H1 (cell line): ENCODE measurements at regions not wholly inside any gene's neighbourhood (a gene's known extent, or its start where the extent isn't known, plus 50 kb on each side); places are given as distances from the start of the nearest gene placed in this dataset.

Source experiments
- CTCF ChIA-PET: fragments of 300-600 bp; sonication (Branson Sonifier 250); formaldehyde crosslinking; loops from one replicate; lab custom pipeline; 2021; ENCODE audit not compliant: partially characterized antibody; lab: Charles Lee
- POLR2A ChIA-PET: fragments of 300-600 bp; sonication (Branson Sonifier 250); formaldehyde crosslinking; loops from one replicate; lab custom pipeline; 2021; ENCODE audit warnings: inconsistent platforms; ENCODE audit not compliant: partially characterized antibody; lab: Charles Lee
- DNase-seq, 2 experiments: peaks; one replicate each; pipeline versions ENCODE4 v3.0.0 to v3.0.0-alpha.2; 2010 to 2022; ENCODE audit warnings: low spot score in 2 of 2, low read depth in 1 of 2, mixed read lengths in 1 of 2
- FAIRE-seq: peaks from 2 replicates; lab custom pipeline; 2011; peaks lifted over from hg19 to GRCh38; lab: Jason Lieb, UNC
- H2AFZ ChIP-seq: 2 replicates; pipeline ENCODE4 v1.8.1; 2012; ENCODE audit warnings: low read length, inconsistent platforms
- H2AK5ac ChIP-seq: 2 replicates; pipeline ENCODE4 v1.6.1; 2013; ENCODE audit warnings: low read depth, low read length
- H2BK120ac ChIP-seq: replicated peaks from 2 replicates; pipeline ENCODE3; 2013; ENCODE audit warnings: low read depth, low read length, inconsistent platforms
- H2BK12ac ChIP-seq: 2 replicates; pipeline ENCODE4 v1.6.1; 2013; ENCODE audit warnings: low read depth, low read length
- H2BK15ac ChIP-seq: 2 replicates; pipeline ENCODE4 v1.6.1; 2013; ENCODE audit warnings: low read length
- H2BK20ac ChIP-seq: 2 replicates; pipeline ENCODE4 v1.6.1; 2013; ENCODE audit warnings: low read length
- H2BK5ac ChIP-seq: 2 replicates; pipeline ENCODE4 v1.6.1; 2013; ENCODE audit warnings: low read depth, low read length
- H3K14ac ChIP-seq: 2 replicates; pipeline ENCODE4 v1.6.1; 2013; ENCODE audit warnings: inconsistent platforms; ENCODE audit not compliant: insufficient read length
- H3K18ac ChIP-seq: 2 replicates; pipeline ENCODE4 v1.6.1; 2013; ENCODE audit warnings: low read length; ENCODE audit errors: extremely low read depth
- H3K23ac ChIP-seq: 2 replicates; pipeline ENCODE4 v1.6.1; 2013; ENCODE audit warnings: inconsistent platforms; ENCODE audit not compliant: insufficient read length
- H3K23me2 ChIP-seq: 2 replicates; pipeline ENCODE4 v1.6.1; 2013; ENCODE audit warnings: low read depth, low read length
- H3K27ac ChIP-seq: 2 replicates; pipeline ENCODE4 v1.6.1; 2011; ENCODE audit warnings: low read depth, low read length, inconsistent platforms
- H3K27me3 ChIP-seq, 4 experiments: replicated peaks in 1 of 4; 1 replicate in 1 of 4; 2 replicates in 3 of 4; pipeline versions ENCODE4 v1.6.1 to v1.8.1; 2011 to 2013; ENCODE audit warnings: low read length in 3 of 4, mild to moderate bottlenecking in 3 of 4, inconsistent platforms in 2 of 4, mixed read lengths in 2 of 4, moderate library complexity in 1 of 4; ENCODE audit not compliant: control insufficient read depth in 3 of 4, insufficient read depth in 3 of 4; ENCODE audit errors: extremely low read depth in 1 of 4
- H3K36me3 ChIP-seq, 4 experiments: 2 replicates each; pipeline versions ENCODE4 v1.6.1 to v1.8.1; 2011 to 2013; ENCODE audit warnings: mild to moderate bottlenecking in 4 of 4, low read length in 3 of 4, moderate library complexity in 2 of 4, control low read depth in 1 of 4, inconsistent platforms in 1 of 4; ENCODE audit not compliant: insufficient read depth in 4 of 4, control insufficient read depth in 2 of 4
- H3K4ac ChIP-seq: replicated peaks from 2 replicates; pipeline ENCODE3; 2013; ENCODE audit warnings: low read length, low read depth, mixed read lengths, inconsistent platforms; ENCODE audit not compliant: insufficient read length
- H3K4me1 ChIP-seq, 4 experiments: replicated peaks in 1 of 4; 1 replicate in 1 of 4; 2 replicates in 3 of 4; pipeline versions ENCODE4 v1.6.1 to v1.8.1; 2011 to 2013; ENCODE audit warnings: low read length in 3 of 4, inconsistent platforms in 2 of 4, mixed read lengths in 1 of 4; ENCODE audit not compliant: insufficient read depth in 4 of 4, control insufficient read depth in 3 of 4
- H3K4me2 ChIP-seq, 2 experiments: 2 replicates each; pipeline versions ENCODE4 v1.6.1 to v1.8.1; 2011 to 2013; ENCODE audit warnings: low read depth in 2 of 2, low read length in 2 of 2, control low read depth in 1 of 2, inconsistent platforms in 1 of 2, mild to moderate bottlenecking in 1 of 2; ENCODE audit not compliant: insufficient read depth in 1 of 2
- H3K4me3 ChIP-seq, 4 experiments: fragments of 200-600, 300-600 bp in 1 of 4; sonication (generic), shearing (Covaris generic), sonication (Bioruptor Twin) in 1 of 4; 2 replicates each; pipeline versions ENCODE4 v1.5.1 to v1.8.1; 2011 to 2016; ENCODE audit warnings: low read length in 4 of 4, low read depth in 3 of 4, control low read depth in 2 of 4, inconsistent platforms in 2 of 4, mild to moderate bottlenecking in 2 of 4, mixed read lengths in 1 of 4, moderate library complexity in 1 of 4; ENCODE audit not compliant: insufficient read depth in 2 of 4; ENCODE audit errors: extremely low read depth in 1 of 4
- H3K56ac ChIP-seq: replicated peaks from 2 replicates; pipeline ENCODE3; 2013; ENCODE audit warnings: low read depth, mild to moderate bottlenecking, mixed read lengths, low read length, inconsistent platforms; ENCODE audit not compliant: insufficient read length
- H3K79me1 ChIP-seq: 2 replicates; pipeline ENCODE4 v1.6.1; 2013; ENCODE audit warnings: low read depth, low read length, control low read depth
- H3K79me2 ChIP-seq, 2 experiments: 2 replicates each; pipeline versions ENCODE4 v1.6.1 to v1.8.1; 2012 to 2013; ENCODE audit warnings: low read length in 2 of 2, mild to moderate bottlenecking in 2 of 2, inconsistent platforms in 1 of 2; ENCODE audit not compliant: insufficient read depth in 2 of 2, control insufficient read depth in 1 of 2
- H3K9ac ChIP-seq, 4 experiments: replicated peaks in 1 of 4; 1 replicate in 1 of 4; 2 replicates in 3 of 4; pipeline versions ENCODE4 v1.6.1 to v1.8.1; 2011 to 2013; ENCODE audit warnings: low read depth in 3 of 4, low read length in 3 of 4, control low read depth in 2 of 4, mild to moderate bottlenecking in 2 of 4, moderate library complexity in 2 of 4, inconsistent platforms in 1 of 4; ENCODE audit errors: extremely low read depth in 1 of 4
- H3K9me3 ChIP-seq, 2 experiments: 2 replicates each; pipeline versions ENCODE4 v1.6.1 to v1.8.1; 2012 to 2013; ENCODE audit warnings: mild to moderate bottlenecking in 2 of 2, moderate library complexity in 2 of 2, control low read depth in 1 of 2, inconsistent platforms in 1 of 2, low read depth in 1 of 2, low read length in 1 of 2, mixed read lengths in 1 of 2; ENCODE audit not compliant: insufficient read depth in 2 of 2
- H4K20me1 ChIP-seq, 2 experiments: replicated peaks in 1 of 2; 2 replicates each; pipeline versions ENCODE3 to v1.8.1; 2011 to 2013; ENCODE audit warnings: inconsistent platforms in 2 of 2, low read length in 2 of 2, mild to moderate bottlenecking in 1 of 2; ENCODE audit not compliant: insufficient read depth in 2 of 2, control insufficient read depth in 1 of 2
- H4K5ac ChIP-seq: 2 replicates; pipeline ENCODE4 v1.6.1; 2013; ENCODE audit warnings: low read length, low read depth, mixed read lengths, inconsistent platforms; ENCODE audit not compliant: insufficient read length
- H4K8ac ChIP-seq: 2 replicates; pipeline ENCODE4 v1.8.0; 2013; ENCODE audit warnings: mild to moderate bottlenecking, moderate library complexity, low read length, inconsistent platforms; ENCODE audit not compliant: insufficient read depth; ENCODE audit errors: extremely low read depth
- H4K91ac ChIP-seq: replicated peaks from 2 replicates; pipeline ENCODE3; 2013; ENCODE audit warnings: low read length, mixed read lengths, inconsistent platforms; ENCODE audit not compliant: insufficient read length
- EGR1 ChIP-seq: IDR thresholded peaks from 2 replicates; pipeline ENCODE4 v1.6.1; 2011; ENCODE audit warnings: low read depth, low read length, borderline replicate concordance
- MAFK ChIP-seq: IDR thresholded peaks from 2 replicates; pipeline ENCODE4 v1.6.1; 2012; ENCODE audit warnings: low read depth, mild to moderate bottlenecking, improper control_type of control experiment, low read length
- POLR2AphosphoS5 ChIP-seq: IDR thresholded peaks from 2 replicates; pipeline ENCODE4 v1.6.1; 2011; ENCODE audit warnings: low read depth, low read length
- POU5F1 ChIP-seq: IDR thresholded peaks from 2 replicates; pipeline ENCODE4 v1.6.1; 2011; ENCODE audit warnings: low read depth, mild to moderate bottlenecking, low read length, moderate library complexity
- RBBP5 ChIP-seq: IDR thresholded peaks from 2 replicates; pipeline ENCODE4 v1.7.1; 2012; ENCODE audit warnings: low read depth, mild to moderate bottlenecking, inconsistent platforms, low read length, moderate library complexity, borderline replicate concordance
- RNF2 ChIP-seq: fragments of 200-900, 300-1000 bp; sonication (generic); IDR thresholded peaks from 2 replicates; pipeline ENCODE4 v1.7.1; 2016; ENCODE audit warnings: borderline replicate concordance, low read depth, mild to moderate bottlenecking, antibody characterized with exemption, low read length; ENCODE audit not compliant: poor library complexity, severe bottlenecking; ENCODE audit errors: missing control alignments
- SP2 ChIP-seq: IDR thresholded peaks from 2 replicates; pipeline ENCODE4 v1.6.1; 2012; ENCODE audit warnings: mild to moderate bottlenecking, low read length, inconsistent platforms

DNA sequence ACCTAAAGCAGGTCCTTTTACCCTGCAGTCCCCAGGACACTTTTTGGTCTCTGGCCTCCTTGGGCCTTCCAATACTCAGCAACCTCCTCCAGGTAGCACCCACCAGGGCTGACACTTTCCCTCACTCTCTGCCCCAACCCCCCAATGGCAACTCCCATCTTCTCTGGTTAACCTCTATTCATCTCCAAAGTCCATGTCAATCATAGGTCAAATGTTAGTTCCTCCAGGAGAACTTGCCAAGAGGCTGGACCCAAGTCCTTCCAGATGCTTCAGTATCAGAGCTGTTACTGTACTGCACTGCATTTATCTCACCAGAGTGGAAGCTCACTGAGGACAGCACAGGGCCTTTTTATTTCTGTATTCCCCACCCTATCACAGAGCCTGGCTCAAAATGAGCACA lies 295.0 kb upstream of the KLF14 start:
- Histone ChIP-seq H3K56ac (no peak overlapping the region), H3K23me2 (no peaks in the 10 kb centered on the region), H4K8ac (no peak overlapping the region), H2BK15ac (no peak overlapping the region), H3K18ac (no peak overlapping the region), H3K27ac (no peak overlapping the region), H3K9me3 (no peaks in the 10 kb centered on the region), H3K9ac (no peak overlapping the region), H2BK12ac (no peak overlapping the region), H4K5ac (no peak overlapping the region), H3K79me2 (peaks cover 0 to 2% of the 10 kb centered on the region in 2 experiments; a peak in 1 of 4 replicates), H2BK5ac (no peak overlapping the region), H3K4me1 (no peaks in the 10 kb centered on the region), H3K36me3 (no peaks in the 10 kb centered on the region), H3K4ac (no peak overlapping the region), H3K14ac (no peak overlapping the region), H3K4me2 (no peak overlapping the region), H3K27me3 (no peaks in the 10 kb centered on the region), H2BK20ac (no peak overlapping the region), H2AK5ac (no peak overlapping the region), H2AFZ (no peak overlapping the region), H3K23ac (no peak overlapping the region), H3K4me3 (no peak overlapping the region), H3K79me1 (no peaks in the 10 kb centered on the region; the same call in 1 of the 2 replicates), H2BK120ac (no peak overlapping the region), H4K20me1 (peaks cover 0 to 2% of the 10 kb centered on the region in 2 experiments), H4K91ac (no peak overlapping the region)
- no peak for FAIRE-seq
- ChIA-PET CTCF (interaction anchor here (0.6 to 2.2 kb wide), 4 partner anchors 12 to 132 kb away, joined by 3 to 7 read pairs (median 6); no protein-coding TSS in a partner anchor), POLR2A (no interaction called here)
- no peak for TF ChIP-seq RNF2
- TF ChIP-seq RBBP5, result no peak
- no peak for TF ChIP-seq POU5F1
- TF ChIP-seq MAFK, result no peak
- TF ChIP-seq SP2, result no peak
- TF ChIP-seq EGR1, result no peak
- no peak for TF ChIP-seq POLR2AphosphoS5
- no peak for DNase-seq
